Stimulated activated CD8-positive, alpha-beta memory T cell treated with anti-CD3 and anti-CD28 coated beads, Interleukin-7, amount 100 ng/mL, for 1 hour (primary cell): ENCODE measurements at regions not wholly inside any gene's neighbourhood (a gene's known extent, or its start where the extent isn't known, plus 50 kb on each side); places are given as distances from the start of the nearest gene placed in this dataset.

Experiments used
- DNase-seq, 2 donors: peaks; one replicate each; pipeline ENCODE4 v3.0.0-alpha.2; 2020; ENCODE audit warnings: low read depth in 2 of 2

DNA sequence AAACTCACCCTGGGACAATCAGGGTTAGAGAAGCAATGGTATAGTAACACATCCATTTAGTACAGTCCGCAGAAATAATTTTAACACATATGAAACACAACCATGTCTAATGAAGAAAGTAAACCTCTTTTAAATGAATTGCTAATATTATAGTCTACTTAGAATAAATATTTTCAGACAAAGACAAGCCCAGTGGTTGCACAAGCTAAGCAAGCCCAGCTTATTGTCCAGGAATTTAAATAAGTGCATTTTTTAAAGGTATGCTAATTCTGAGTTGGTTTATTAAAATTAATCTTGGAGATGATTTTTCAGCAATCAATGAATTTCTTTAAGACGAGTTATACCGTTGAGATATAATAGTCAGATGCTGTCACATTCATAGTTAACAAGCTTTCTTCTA is 118.8 kb upstream of the BLID start:
- no peak for DNase-seq

DNA sequence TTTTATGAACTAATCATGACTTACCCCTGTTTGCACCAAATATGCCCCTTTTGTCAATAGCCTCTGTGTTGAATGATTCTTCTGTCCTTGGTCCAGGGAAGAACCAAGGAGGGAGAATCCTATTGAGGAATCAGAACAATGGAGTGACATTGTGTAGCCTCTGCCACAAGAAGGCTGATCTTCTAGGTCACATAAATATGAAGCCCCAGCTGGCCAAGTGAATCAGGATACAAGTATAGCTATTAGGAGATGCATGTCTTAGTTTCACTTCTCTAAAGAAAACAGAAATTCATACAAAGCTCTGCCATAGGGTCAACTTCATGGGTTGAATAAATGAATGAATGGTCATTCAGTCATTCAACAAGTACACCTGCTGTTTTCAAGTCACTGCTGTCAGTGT is 118.2 kb upstream of the BLID start:
- DNase-seq: no peak

DNA sequence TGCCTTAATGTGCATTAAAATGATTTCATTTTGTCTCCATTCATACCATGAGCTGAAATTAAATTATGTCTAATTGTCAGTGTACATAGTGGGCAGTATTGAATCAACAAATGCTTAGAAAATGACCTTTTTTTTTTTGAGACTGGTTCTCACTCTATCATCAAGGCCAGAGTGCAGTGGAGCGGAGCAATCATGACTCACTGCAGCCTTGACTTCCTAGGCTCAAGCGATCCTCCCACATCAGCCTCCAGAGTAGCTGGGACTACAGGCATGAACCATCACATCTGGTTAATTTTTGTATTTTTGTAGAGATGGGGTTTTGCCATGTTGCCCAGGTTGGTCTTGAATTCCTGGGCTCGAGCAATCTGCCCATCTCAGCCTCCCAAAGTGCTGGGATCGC is 117.0 kb upstream of the BLID start:
- DNase-seq: no peak

DNA sequence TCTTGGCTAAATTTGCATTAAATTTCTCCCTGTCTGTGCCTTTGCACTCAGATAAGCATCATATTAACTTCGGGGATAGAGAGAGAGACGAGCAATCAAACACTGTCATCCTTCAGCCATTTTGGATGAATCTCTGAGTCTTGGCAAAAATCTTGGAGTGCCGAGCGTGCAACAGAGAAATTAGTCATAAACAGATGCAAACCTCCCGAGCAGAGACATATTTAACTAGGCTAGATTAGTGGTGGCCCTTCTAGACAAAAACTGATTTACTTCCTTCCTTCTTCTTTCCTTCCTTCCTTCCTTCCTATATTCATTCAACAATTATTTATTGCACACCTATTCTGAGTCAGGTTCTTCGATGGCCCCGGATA is 114.4 kb upstream of the BLID start:
- no peak for DNase-seq

DNA sequence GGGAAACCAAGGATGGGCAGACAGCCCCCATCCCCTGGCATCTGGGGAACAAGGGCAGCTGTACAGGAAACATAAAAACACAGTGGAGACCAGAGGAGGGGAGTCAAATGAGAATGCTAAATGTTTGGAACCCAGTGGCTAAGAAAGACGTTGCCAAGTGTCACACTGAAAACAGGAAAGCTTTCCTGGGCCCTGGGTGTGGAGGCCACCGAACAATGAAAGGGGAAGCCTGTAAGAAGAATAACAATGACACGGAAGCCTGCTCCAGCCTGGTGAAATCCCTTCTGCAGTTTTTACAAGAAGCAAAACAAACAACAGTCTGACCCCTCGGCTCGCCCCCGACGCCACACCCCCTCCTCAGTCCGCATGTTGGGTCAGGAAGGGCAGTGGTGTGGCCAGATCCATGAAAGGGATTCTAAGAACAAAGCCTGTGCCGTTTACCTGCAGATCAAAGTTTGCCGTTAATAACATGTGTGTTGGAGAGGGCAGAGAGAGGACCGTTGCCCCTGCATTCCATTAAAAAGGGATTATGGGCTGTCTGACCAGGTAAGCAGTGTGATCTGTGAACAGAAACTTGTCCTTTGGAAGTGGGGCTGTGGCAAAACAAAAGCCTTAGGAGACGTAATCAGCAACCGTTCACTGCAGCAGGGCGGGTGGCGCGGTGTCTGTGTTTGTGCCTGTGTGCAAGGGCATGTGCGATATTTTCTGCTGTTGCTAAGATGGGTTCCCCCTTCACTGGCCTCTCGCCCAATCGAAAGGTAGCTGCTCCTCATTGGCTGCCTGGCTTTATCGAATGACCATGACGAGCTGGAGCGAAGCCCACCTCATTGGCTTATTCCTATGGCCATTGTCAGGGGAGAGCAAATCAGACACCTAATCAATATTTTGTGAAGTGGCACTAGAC is 113.7 kb upstream of the BLID start:
- DNase-seq: no peak

DNA sequence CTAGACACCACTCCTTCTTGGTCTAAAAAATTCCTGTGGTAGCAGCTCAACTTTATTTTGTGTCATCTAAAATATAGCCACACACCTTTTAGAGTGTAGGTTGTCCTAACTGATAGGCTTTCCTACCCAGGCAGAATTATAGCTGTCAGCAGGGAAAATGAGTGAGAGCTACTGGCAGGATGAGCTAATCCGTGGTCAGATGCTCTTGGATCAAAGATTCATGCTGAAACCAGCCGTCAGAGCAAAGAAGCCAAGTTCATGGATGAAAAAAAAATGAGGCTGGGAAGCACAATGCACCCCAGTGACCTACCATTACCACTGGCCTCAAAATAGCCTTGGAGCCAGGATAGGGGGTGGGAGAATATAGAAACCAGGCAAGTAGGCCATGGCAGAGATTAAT is 113.1 kb upstream of the BLID start:
- DNase-seq: no peak

DNA sequence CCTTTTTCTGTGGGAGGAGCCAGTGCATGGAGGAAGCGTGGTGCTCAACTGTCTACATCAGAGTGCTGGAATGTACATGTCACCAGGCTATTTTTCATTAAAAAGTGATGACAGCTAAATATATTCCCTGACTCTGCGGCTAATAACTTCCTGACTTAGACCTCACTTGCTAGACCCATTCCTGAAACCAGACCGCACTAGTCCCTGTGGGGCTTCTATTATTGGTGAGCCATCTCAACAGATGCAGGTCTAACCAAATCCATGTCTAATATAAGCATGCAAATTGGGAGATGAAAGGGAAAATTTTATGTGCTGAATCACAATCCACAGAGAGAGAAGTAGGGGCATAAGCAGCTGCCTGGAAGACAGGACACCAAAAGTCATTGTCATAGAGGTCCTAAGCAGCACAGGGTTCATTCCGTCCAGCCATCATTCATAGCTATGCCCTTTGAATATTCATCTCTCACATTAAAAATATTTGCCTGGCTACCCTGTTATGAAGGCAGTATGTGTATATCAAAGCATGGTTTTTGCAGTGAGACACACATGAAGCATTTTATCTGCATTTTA is 110.9 kb upstream of the BLID start:
- DNase-seq: no peak

DNA sequence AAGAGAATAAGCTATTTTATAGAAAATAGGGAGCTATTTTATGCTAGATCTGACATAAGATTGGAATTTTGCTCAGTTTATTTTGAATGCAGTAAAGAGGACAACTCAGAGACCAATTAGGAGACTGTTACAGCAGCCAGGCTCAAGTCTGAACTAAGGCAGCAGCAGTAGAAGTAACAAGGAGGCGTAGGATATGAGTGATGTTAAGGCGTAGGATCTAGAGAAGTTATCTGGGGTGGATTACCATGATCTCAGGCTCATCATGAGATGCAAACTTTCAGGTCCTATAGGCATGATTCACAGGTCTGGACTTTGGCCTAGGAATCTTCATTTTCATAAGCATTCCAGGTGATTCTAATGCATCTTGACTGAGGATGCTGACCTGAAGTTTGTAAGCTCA is 108.9 kb upstream of the BLID start:
- DNase-seq: no peak

DNA sequence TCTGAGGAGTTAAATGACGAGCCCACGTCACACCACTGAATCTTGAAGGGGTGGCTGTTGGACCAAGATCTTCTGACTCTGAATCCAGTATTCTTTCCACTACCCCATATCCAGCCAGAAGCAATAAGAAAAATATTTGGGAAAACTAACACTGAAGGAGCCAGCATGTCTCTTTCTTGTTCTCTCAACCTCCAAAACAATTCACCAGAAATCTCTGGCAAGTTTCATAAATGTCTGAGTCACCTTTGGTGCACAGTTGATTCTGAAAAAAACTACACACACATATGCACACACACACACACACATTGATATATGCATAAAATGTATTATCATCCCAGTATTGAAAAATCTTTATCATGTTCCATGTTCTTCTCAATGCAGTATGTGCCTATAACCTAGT is 104.3 kb upstream of the BLID start:
- DNase-seq: no peak

DNA sequence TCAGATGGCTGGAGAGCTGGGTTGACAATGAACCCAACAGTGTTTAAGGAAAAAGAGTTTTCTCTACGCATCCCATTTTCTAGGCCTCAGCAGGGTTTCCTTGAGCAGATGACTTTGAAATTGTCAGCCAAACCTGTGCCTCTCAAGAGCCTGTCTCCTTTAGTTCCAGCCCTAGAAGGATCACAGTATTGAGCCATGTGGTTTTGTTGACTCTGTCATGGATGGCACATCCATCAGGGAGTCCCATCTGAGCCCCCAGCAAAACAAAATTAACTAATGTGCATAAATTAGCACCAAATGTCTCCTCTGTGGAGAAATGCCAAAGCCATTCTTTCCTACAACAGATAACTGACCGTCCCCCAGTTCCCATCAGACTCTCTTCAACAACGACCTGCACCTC is 103.8 kb upstream of the BLID start:
- no peak for DNase-seq

DNA sequence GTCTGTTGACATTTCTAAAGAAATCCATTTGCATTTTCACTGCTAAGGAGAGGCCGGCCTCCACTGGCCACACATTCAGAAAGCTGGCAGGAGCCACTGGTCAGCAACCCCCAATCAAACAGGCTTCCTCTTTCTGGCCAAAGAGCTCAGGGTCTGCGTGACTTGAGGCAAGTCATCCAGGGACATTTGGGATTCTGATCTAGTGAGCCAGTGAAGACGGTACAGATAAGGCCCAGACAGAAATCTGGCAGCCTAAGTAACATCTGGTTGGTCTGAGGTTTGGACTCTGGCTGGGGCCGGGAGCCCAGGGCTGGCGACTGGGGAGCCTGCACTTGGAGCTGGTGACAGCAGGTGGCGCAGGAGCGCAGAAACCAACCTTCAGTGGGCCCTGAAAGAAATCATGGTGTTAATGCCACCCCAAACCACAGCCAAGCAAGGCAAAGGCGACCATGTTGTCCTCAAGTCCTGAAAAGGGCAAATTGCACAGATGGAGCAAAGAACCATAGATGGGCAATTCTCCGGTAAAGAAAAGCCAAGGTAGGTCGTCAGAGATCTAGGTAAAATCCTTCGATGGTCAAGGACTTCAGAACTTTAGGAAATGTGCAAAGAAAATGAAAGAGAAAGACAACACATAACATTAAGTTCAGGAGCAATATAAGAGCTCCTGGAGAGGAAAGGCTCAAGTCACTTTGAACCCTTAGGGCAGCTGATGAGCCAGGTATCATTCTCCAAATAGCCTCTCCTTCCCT is 99.4 kb upstream of the BLID start:
- no peak for DNase-seq

DNA sequence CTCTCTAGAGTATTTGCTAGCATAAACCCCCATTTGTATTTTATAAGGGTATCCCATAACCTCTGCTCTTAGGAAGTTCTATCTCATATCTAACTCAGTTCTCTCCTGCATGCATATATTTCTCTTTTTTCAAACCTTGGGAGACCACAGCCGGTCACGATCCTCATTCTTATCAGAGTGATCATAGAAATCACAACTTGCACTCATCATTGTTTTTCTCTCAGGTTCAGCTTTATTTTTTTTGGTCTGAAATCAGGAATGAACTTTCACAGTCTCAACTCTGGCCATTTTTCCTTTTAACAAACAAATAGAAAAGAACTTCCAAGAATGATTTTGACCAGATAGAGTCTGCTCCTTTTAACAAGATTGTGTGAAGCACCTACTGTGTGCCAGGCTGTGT is 98.6 kb upstream of the BLID start:
- no peak for DNase-seq

DNA sequence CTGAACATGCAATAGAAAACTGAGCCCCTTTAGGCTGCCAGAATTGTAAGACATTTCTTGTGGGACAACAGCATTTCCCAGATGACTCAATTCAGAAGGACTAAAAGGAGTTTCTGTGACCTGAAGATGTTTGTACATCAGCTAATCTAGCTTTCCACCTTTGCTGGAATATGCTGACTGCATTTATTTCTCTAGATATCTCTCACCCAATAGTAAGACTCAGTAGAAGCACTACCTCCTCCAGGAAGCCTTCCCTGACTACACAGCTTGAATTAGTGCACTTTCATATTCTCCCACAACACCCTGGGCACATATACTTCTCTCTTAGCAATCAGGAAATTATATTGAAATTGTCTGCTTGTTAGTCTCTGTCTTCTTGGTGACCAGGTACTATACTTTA is 98.1 kb upstream of the BLID start:
- no peak for DNase-seq

DNA sequence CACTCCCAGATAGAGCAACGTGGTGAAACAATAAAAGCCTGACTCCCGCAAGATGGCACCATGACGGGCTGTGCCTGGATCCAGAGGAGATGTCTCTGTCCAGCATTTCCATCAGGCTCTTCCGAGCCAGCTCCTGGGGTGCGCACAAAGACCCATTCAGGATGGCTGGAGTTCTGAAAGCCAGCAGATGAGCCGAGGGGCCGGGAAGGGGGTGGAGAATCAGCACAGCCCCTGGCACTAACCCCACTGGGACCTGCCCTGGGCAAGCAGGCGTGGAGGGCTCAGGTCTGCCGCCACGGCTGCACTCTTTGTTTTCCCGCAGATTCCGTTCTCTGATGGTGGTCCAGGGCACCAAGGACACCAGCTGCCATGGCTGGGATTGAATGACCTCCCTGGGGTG is 97.2 kb upstream of the BLID start:
- no peak for DNase-seq

DNA sequence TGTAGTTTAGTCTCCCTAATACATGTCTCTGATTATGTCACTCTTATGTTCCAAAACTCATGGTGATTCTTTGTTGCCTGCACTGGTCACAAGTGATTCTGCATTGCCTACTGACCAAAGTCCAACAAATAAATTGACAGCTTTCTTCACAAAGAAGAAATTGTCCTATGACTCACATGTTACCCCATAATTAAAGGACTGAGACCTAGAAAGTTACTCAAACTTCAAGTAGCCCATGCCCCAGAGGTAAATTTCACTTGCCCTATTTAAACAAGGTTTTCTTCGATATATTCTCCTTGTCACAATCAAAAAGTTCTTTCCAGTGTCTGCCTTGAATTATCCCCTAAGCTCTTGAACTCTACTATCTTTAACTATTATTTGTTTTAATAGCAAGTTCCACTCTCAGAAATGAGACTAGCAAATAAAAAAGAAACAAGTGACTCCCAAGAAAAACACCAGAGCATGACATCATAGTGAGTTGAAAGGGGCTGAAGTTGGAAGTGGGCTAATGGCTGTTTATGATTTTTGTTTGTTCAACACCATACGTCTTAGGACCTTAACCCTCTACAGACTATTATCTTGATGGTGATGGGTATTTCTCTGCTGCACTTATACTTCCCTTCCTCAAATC is 94.5 kb upstream of the BLID start:
- no peak for DNase-seq

DNA sequence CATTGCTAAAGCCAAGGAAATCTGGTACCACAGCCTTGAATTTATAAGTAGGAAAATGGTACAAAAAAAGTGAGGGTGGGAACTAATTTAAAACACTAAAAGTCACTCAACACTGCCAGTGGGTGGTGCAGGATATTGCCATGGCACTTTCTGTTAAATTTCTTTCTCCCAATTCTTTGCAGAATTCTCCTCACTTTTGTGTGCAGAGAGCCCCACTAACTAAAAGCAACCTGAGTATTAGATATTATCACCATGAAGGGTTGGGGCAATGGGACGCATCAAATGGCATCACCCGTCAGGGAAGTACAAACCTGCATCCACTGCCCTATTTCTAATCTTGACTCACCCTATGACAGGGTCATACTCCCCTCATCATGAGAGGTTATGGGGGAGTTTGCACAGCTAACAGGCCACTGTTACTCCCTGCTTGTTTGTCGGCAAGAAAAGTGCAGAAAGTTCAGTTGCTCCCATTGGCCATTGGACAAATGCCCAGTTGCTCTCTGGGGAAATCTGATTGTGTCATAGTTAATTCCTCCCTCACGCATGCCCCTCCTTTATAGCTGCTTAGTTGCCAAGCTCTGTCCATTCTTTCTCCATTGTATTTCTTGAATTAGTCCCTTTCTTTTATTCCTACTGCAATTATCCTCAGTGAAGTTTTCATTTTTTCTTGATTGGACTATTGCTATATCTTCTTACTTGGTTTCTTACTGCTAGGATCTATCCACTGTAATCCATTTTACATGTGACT is 93.8 kb upstream of the BLID start:
- DNase-seq: no peak

DNA sequence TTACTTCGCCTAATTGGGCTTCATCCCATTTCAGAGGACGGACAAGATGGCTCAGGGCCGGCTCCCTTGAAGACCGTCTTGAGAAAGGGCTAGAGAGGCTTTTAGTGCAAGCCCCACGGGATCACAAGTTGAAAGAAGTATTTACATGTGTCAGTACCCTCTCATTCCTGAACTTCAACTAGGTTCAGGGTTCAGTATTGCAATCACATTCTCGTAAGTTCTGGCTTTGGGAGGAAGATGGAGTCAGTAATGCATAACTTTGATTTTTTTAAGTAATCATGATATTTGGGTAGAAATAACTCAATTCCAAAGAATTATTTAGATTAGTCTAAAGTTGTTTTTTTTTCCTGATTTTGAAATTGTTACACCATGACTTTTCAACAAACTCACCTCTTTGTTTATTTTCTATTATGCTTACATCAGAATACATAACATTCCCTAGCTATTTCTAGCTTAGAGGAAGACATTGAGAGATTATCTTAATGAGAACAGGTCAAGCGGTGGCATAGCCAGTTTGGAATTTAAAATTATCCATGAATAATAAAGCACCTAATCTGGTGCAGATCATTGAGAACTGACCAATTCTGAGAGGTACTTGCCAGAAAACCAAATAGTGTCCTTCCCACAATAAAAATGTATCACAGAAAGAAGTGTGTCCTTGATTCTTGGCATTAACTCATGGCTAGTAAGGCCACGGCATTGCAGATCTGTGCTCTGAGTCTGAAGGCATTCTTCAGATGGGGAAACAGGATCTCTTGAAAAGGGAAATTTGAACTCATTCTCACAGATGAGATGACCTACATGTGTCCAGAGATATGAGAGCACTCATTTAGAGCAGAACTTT is 92.1 kb upstream of the BLID start:
- no peak for DNase-seq

DNA sequence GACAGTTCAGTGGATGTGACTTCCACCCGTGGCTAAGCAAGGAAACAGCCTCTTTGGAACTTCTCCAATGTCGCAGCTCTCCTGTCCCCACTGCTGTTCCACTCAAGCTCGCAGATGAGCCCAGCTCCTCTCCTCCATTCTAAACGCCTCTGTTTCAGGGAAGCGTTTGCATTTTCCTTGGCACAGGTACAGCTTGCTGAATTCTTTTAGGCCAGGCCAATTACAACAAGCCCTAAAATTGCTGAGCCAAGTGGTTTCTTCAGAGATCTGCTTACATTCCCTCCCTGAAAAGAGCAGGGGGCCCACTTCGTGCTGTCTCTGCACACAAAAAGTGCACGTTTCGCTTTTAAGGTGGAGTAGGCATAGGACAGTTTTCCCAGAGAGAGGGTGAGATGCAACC is 91.5 kb upstream of the BLID start:
- DNase-seq: no peak

DNA sequence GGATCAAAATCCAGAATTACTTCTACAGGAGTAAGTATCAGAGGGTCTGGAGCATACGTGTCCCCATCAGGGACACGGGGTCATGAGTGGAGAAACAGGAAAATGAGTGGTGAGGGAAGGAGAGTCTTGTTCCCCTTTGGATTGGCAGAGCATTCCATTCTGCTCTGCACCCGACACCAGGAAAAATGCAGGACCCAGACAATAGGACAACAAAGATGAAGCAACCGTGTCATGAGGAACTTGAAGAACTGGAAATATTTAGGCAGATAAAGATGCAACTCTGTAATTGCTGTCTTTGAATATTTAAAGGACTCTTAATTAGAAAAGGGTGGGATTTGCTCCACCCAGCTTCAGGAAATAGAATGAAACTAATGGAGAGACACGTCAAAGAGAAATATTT is 89.0 kb upstream of the BLID start:
- DNase-seq: no peak

DNA sequence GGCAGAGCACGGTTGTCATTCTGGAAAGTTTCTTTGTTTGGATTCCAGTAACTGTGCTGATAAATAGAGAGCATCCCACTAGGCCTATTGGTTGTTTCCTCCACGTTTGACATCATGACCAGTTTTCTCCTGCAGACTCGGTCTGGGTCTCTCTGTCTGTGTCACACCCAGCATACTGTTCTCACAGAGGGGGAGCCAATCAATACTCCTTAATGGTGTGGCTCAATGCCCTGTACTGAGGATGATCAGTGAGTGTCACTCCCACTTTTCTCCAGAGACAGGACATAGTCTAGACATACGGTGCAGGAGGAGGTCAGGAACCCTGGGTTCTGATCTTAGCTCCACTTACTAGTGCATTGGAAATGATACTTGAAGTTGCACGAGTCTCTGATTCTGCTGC is 88.2 kb upstream of the BLID start:
- DNase-seq: no peak

DNA sequence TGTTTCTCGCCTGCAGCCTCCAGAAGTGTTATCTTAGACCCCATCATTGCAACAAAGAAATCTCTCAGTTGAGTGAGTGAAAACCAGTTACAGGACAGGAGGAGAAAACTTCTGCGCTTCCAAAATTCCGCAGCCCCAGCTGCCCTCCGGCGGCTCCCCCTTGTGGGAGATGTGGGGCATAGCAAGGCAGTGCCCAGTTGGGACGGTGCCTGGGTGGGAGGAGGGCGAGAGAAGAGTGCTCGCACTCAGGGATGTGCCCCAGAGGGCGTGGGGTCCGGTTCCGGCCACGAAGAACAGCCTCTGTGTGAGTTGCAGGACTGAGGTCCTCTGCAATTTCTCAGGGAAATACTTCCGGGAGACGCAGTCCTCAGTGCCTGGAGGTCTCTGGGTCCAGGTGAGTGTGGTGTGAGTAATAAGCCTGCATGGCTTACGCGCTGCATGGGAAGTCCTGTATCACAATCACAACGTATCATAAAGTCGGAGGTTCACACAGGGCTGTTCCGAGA is 87.0 kb upstream of the BLID start:
- DNase-seq: peak in 1 of 2 donors; percentile 6
